ENCODE measurements at regions not wholly inside any gene's neighbourhood (a gene's known extent, or its start where the extent isn't known, plus 50 kb on each side); places are given as distances from the start of the nearest gene placed in this dataset.

GRCh38 chr17:71494062-71494855 is 626.6 kb upstream of the SOX9 start:
- no peaks in the 10 kb centered on the region for H3K4me1 ChIP-seq (ENCODE audit: insufficient read depth, low read length, poor library complexity, severe bottlenecking)
- no peaks in the 10 kb centered on the region for H3K36me3 ChIP-seq (ENCODE audit: insufficient read depth, low read length, poor library complexity, severe bottlenecking)
- no TSS peak for BruUV-seq (replicated peaks)
- no peaks in the 10 kb centered on the region for H3K27me3 ChIP-seq (replicated peaks; ENCODE audit: insufficient read depth, low read depth, low read length, poor library complexity)
- ChIA-PET CTCF (interaction anchor here (0.7 kb wide), 1 partner anchor 1067 kb away, joined by 3 read pairs; no protein-coding TSS in a partner anchor), POLR2A (ENCODE audit: low non-redundant PET) (interaction anchor here (0.6 kb wide), 1 partner anchor 947 kb away, joined by 4 read pairs; no protein-coding TSS in a partner anchor)
- DNase-seq (ENCODE audit: low spot score), result no peak
- TF ChIP-seq CTCF (conservative IDR thresholded peaks at IDR 0.05; ENCODE audit: low read depth, low read length) (no peak), EZH2 (IDR thresholded peaks at IDR 0.05; ENCODE audit: borderline replicate concordance, low read depth, low read length, poor library complexity, severe bottlenecking) (no peak)
- H3K4me3 ChIP-seq (ENCODE audit: low read depth, low read length, poor library complexity, severe bottlenecking), result no peak overlapping the region
- no peak overlapping the region for H3K27ac ChIP-seq (ENCODE audit: low read depth, low read length, poor library complexity, severe bottlenecking)
- no peaks in the 10 kb centered on the region for H3K9me3 ChIP-seq (ENCODE audit: low read depth, low read length, poor library complexity, severe bottlenecking)
- intact Hi-C loops (cut with micrococcal nuclease; ENCODE audit: unreplicated experiment), result no loop called here

- no peak overlapping the region for H3K27ac ChIP-seq (ENCODE audit: low read depth, low read length, poor library complexity, severe bottlenecking)
- no peaks in the 10 kb centered on the region for H3K36me3 ChIP-seq (ENCODE audit: insufficient read depth, low read length, poor library complexity, severe bottlenecking)
- DNase-seq (ENCODE audit: low spot score), result no peak
- no peak overlapping the region for H3K4me3 ChIP-seq (ENCODE audit: low read depth, low read length, poor library complexity, severe bottlenecking)
- POLR2A ChIA-PET (ENCODE audit: low non-redundant PET), result no interaction called here
- no peaks in the 10 kb centered on the region for H3K9me3 ChIP-seq (ENCODE audit: low read depth, low read length, poor library complexity, severe bottlenecking)
- no peak for TF ChIP-seq CTCF (conservative IDR thresholded peaks at IDR 0.05; ENCODE audit: low read depth, low read length)
- TF ChIP-seq EZH2 (IDR thresholded peaks at IDR 0.05; ENCODE audit: borderline replicate concordance, low read depth, low read length, poor library complexity, severe bottlenecking), result no peak
- BruUV-seq (replicated peaks), result no TSS peak
- H3K4me1 ChIP-seq (ENCODE audit: insufficient read depth, low read length, poor library complexity, severe bottlenecking), result no peaks in the 10 kb centered on the region
- CTCF ChIA-PET, result no interaction called here
- intact Hi-C loops (cut with micrococcal nuclease; ENCODE audit: unreplicated experiment), result no loop called here
- no peaks in the 10 kb centered on the region for H3K27me3 ChIP-seq (replicated peaks; ENCODE audit: insufficient read depth, low read depth, low read length, poor library complexity)
Measured at GRCh38 chr17:71495420-71495819, 625.4 kb upstream of the SOX9 start.

GRCh38 chr17:71496552-71496951 is 624.3 kb upstream of the SOX9 start:
- ChIA-PET CTCF (no interaction called here), POLR2A (ENCODE audit: low non-redundant PET) (no interaction called here)
- Histone ChIP-seq H3K27me3 (replicated peaks; ENCODE audit: insufficient read depth, low read depth, low read length, poor library complexity) (no peaks in the 10 kb centered on the region), H3K9me3 (ENCODE audit: low read depth, low read length, poor library complexity, severe bottlenecking) (no peaks in the 10 kb centered on the region), H3K4me1 (ENCODE audit: insufficient read depth, low read length, poor library complexity, severe bottlenecking) (no peaks in the 10 kb centered on the region), H3K36me3 (ENCODE audit: insufficient read depth, low read length, poor library complexity, severe bottlenecking) (no peaks in the 10 kb centered on the region), H3K27ac (ENCODE audit: low read depth, low read length, poor library complexity, severe bottlenecking) (no peak overlapping the region), H3K4me3 (ENCODE audit: low read depth, low read length, poor library complexity, severe bottlenecking) (no peak overlapping the region)
- no peak for DNase-seq (ENCODE audit: low spot score)
- intact Hi-C loops (cut with micrococcal nuclease; ENCODE audit: unreplicated experiment), result no loop called here
- no TSS peak for BruUV-seq (replicated peaks)
- no peak for TF ChIP-seq CTCF (conservative IDR thresholded peaks at IDR 0.05; ENCODE audit: low read depth, low read length)
- no peak for TF ChIP-seq EZH2 (IDR thresholded peaks at IDR 0.05; ENCODE audit: borderline replicate concordance, low read depth, low read length, poor library complexity, severe bottlenecking)
